Uterus (tissue), 3 donors: ENCODE measurements at regions not wholly inside any gene's neighbourhood (a gene's known extent, or its start where the extent isn't known, plus 50 kb on each side); places are given as distances from the start of the nearest gene placed in this dataset.

Source experiments
- DNase-seq, 2 donors: peaks; one replicate each; pipeline ENCODE4 v3.0.0-alpha.2; 2019 to 2020
- H3K27ac ChIP-seq, 2 donors: fragments of 200-600 bp; sonication (generic); 1 replicate in 1 of 2; 2 replicates in 1 of 2; pipeline ENCODE4 v1.5.1; 2016 to 2018
- H3K27me3 ChIP-seq, 2 donors: fragments of 200-600 bp; sonication (generic); one replicate each; pipeline ENCODE4 v1.5.1; 2018 to 2019; ENCODE audit warnings: control low read depth in 1 of 2
- H3K36me3 ChIP-seq, 2 donors: fragments of 200-600 bp; sonication (generic); one replicate each; pipeline ENCODE4 v1.5.1; 2019; ENCODE audit warnings: control low read depth in 1 of 2
- H3K4me1 ChIP-seq, 2 donors: fragments of 200-600 bp; sonication (generic); one replicate each; pipeline ENCODE4 v1.5.1; 2018 to 2019; ENCODE audit warnings: control low read depth in 1 of 2
- H3K4me3 ChIP-seq, 2 donors: fragments of 200-600 bp; sonication (generic); 1 replicate in 1 of 2; 2 replicates in 1 of 2; pipeline ENCODE4 v1.5.1; 2018 to 2019; ENCODE audit warnings: mild to moderate bottlenecking in 1 of 2
- H3K9me3 ChIP-seq, 2 donors: fragments of 200-600 bp; sonication (generic); one replicate each; pipeline ENCODE4 v1.5.1; 2019; ENCODE audit warnings: control low read depth in 1 of 2
- CTCF ChIP-seq, 4 experiments: fragments of 200-600 bp in 2 of 4; fragments of 450-650 bp in 2 of 4; sonication (generic) in 2 of 4; IDR thresholded peaks; one replicate each; pipeline ENCODE4 v1.5.1; 2016 to 2019; ENCODE audit warnings: antibody characterized with exemption in 4 of 4, mild to moderate bottlenecking in 2 of 4, moderate library complexity in 1 of 4
- POLR2A ChIP-seq, 2 donors: fragments of 450-650 bp; IDR thresholded peaks; one replicate each; pipeline ENCODE4 v1.6.1; 2016; ENCODE audit warnings: antibody characterized with exemption in 2 of 2, mild to moderate bottlenecking in 1 of 2, moderate library complexity in 1 of 2
- intact Hi-C: fragments of 100-400 bp; cut with DNase I; formaldehyde crosslinking; loops from one replicate; pipeline ENCODE4 v1.15.1; 2023; ENCODE audit warnings: low total_unique reads
- donor health status: DM: yes; HTN: yes; CAD: no.

GRCh38 chr13:79811170-79811569 lies 330.2 kb downstream of the NDFIP2 start:
- Histone ChIP-seq H3K36me3 (peaks cover 0 to 2% of the 10 kb centered on the region in 2 donors), H3K27me3 (no peaks in the 10 kb centered on the region), H3K4me1 (no peaks in the 10 kb centered on the region), H3K27ac (no peak overlapping the region), H3K9me3 (no peaks in the 10 kb centered on the region), H3K4me3 (no peak overlapping the region)
- no peak for DNase-seq
- TF ChIP-seq CTCF (IDR thresholded peaks at IDR 0.05) (no peak), POLR2A (IDR thresholded peaks at IDR 0.05) (no peak)
- intact Hi-C loops, result no loop called here

GRCh38 chr13:79810669-79811068 lies 329.7 kb downstream of the NDFIP2 start:
- H3K27ac ChIP-seq, result no peak overlapping the region
- H3K9me3 ChIP-seq, result no peaks in the 10 kb centered on the region
- no peak overlapping the region for H3K4me3 ChIP-seq
- intact Hi-C loops, result no loop called here
- H3K27me3 ChIP-seq, result no peaks in the 10 kb centered on the region
- DNase-seq, result no peak
- H3K4me1 ChIP-seq, result no peaks in the 10 kb centered on the region
- TF ChIP-seq POLR2A (IDR thresholded peaks at IDR 0.05), result no peak
- no peaks in the 10 kb centered on the region for H3K36me3 ChIP-seq

GRCh38 chr13:79810018-79810417 lies 329.1 kb downstream of the NDFIP2 start:
- DNase-seq, result no peak
- H3K27ac ChIP-seq, result no peak overlapping the region
- no peaks in the 10 kb centered on the region for H3K9me3 ChIP-seq
- TF ChIP-seq POLR2A (IDR thresholded peaks at IDR 0.05) (no peak), CTCF (IDR thresholded peaks at IDR 0.05) (no peak)
- no peaks in the 10 kb centered on the region for H3K27me3 ChIP-seq
- intact Hi-C loops, result no loop called here
- no peaks in the 10 kb centered on the region for H3K4me1 ChIP-seq
- no peaks in the 10 kb centered on the region for H3K36me3 ChIP-seq
- no peak overlapping the region for H3K4me3 ChIP-seq

- intact Hi-C loops, result no loop called here
- Histone ChIP-seq H3K9me3 (no peaks in the 10 kb centered on the region), H3K4me3 (no peak overlapping the region), H3K27ac (no peak overlapping the region), H3K4me1 (no peaks in the 10 kb centered on the region), H3K36me3 (no peaks in the 10 kb centered on the region), H3K27me3 (no peaks in the 10 kb centered on the region)
- no peak for DNase-seq
- TF ChIP-seq POLR2A (IDR thresholded peaks at IDR 0.05), result no peak
- TF ChIP-seq CTCF (IDR thresholded peaks at IDR 0.05), result no peak
Observed at GRCh38 chr13:79808475-79808874, 327.5 kb downstream of the NDFIP2 start.

- no peaks in the 10 kb centered on the region for H3K9me3 ChIP-seq
- no peaks in the 10 kb centered on the region for H3K36me3 ChIP-seq
- no peaks in the 10 kb centered on the region for H3K27me3 ChIP-seq
- no peaks in the 10 kb centered on the region for H3K4me1 ChIP-seq
- TF ChIP-seq CTCF (IDR thresholded peaks at IDR 0.05) (no peak), POLR2A (IDR thresholded peaks at IDR 0.05) (no peak)
- no peak overlapping the region for H3K4me3 ChIP-seq
- DNase-seq, result no peak
- no peak overlapping the region for H3K27ac ChIP-seq
- intact Hi-C loops, result no loop called here
Observed at GRCh38 chr13:79807554-79807953, 326.6 kb downstream of the NDFIP2 start.

GRCh38 chr13:79806821-79807220 lies 325.9 kb downstream of the NDFIP2 start:
- TF ChIP-seq CTCF (IDR thresholded peaks at IDR 0.05) (no peak), POLR2A (IDR thresholded peaks at IDR 0.05) (no peak)
- Histone ChIP-seq H3K36me3 (no peaks in the 10 kb centered on the region), H3K4me1 (no peaks in the 10 kb centered on the region), H3K27me3 (no peaks in the 10 kb centered on the region), H3K4me3 (no peak overlapping the region), H3K27ac (no peak overlapping the region), H3K9me3 (no peaks in the 10 kb centered on the region)
- DNase-seq, result no peak
- intact Hi-C loops, result no loop called here
